ENCODE measurements at regions not wholly inside any gene's neighbourhood (a gene's known extent, or its start where the extent isn't known, plus 50 kb on each side); places are given as distances from the start of the nearest gene placed in this dataset.

DNA sequence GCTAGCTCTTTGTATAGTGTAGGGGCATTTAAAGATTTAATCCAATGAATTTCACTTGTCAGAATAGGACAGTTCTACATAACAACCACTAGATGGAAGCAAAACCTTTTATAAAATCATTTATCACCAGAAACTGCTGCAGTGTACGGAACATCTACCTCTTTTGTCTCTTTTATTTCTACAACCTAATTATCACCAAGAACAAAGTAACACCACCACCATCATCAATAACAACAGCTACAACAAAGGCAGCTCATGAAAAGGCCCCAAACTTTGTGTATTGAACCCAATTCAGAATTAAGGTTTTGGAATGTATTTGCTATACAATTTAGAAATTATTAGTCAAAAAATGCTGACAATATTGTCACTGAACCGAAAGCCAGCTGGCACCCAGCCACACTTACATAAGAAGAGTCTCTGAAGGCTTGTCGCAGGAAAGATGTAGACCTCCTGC is 260.9 kb upstream of the RPS6KA3 start:
- TF ChIP-seq, protein P1, sequence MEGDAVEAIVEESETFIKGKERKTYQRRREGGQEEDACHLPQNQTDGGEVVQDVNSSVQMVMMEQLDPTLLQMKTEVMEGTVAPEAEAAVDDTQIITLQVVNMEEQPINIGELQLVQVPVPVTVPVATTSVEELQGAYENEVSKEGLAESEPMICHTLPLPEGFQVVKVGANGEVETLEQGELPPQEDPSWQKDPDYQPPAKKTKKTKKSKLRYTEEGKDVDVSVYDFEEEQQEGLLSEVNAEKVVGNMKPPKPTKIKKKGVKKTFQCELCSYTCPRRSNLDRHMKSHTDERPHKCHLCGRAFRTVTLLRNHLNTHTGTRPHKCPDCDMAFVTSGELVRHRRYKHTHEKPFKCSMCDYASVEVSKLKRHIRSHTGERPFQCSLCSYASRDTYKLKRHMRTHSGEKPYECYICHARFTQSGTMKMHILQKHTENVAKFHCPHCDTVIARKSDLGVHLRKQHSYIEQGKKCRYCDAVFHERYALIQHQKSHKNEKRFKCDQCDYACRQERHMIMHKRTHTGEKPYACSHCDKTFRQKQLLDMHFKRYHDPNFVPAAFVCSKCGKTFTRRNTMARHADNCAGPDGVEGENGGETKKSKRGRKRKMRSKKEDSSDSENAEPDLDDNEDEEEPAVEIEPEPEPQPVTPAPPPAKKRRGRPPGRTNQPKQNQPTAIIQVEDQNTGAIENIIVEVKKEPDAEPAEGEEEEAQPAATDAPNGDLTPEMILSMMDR (IDR thresholded peaks at IDR 0.05): peak; percentile 49 to 60 (median 57)
- no peak for TF ChIP-seq POLR2A (IDR thresholded peaks at IDR 0.05)
